Activated CD8-positive, alpha-beta memory T cell treated with anti-CD3 and anti-CD28 coated beads for 36 hours (primary cell): ENCODE measurements at regions not wholly inside any gene's neighbourhood (a gene's known extent, or its start where the extent isn't known, plus 50 kb on each side); places are given as distances from the start of the nearest gene placed in this dataset.

Experiments used
- CTCF ChIA-PET: fragments of 350-600 bp; sonication (Branson Sonifier 250); formaldehyde crosslinking; loops from one replicate; lab custom pipeline; 2021; ENCODE audit warnings: antibody characterized with exemption; lab: Charles Lee
- POLR2A ChIA-PET: fragments of 350-600 bp; sonication (Branson Sonifier 250); formaldehyde crosslinking; loops from one replicate; lab custom pipeline; 2021; ENCODE audit warnings: antibody characterized with exemption; lab: Charles Lee

GRCh38 chr4:107269175-107269574 lies 233.1 kb upstream of the DKK2 start:
- CTCF ChIA-PET = no interaction called here
- POLR2A ChIA-PET = no interaction called here

- CTCF ChIA-PET = no interaction called here
- POLR2A ChIA-PET = no interaction called here
Observed at GRCh38 chr4:107265859-107266258, 229.7 kb upstream of the DKK2 start.

- POLR2A ChIA-PET = no interaction called here
- CTCF ChIA-PET = no interaction called here
Observed at GRCh38 chr4:107261241-107261874, 225.2 kb upstream of the DKK2 start.

GRCh38 chr4:107258359-107258758 lies 222.2 kb upstream of the DKK2 start:
- ChIA-PET CTCF (no interaction called here), POLR2A (no interaction called here)

GRCh38 chr4:107255596-107255995 lies 219.5 kb upstream of the DKK2 start:
- ChIA-PET CTCF (no interaction called here), POLR2A (no interaction called here)

GRCh38 chr4:107255114-107255513 lies 219.0 kb upstream of the DKK2 start:
- CTCF ChIA-PET = no interaction called here
- POLR2A ChIA-PET = no interaction called here

- ChIA-PET POLR2A (no interaction called here), CTCF (no interaction called here)
Observed at GRCh38 chr4:107253579-107254068, 217.5 kb upstream of the DKK2 start.

- CTCF ChIA-PET = no interaction called here
- POLR2A ChIA-PET = no interaction called here
Observed at GRCh38 chr4:107253090-107253489, 217.0 kb upstream of the DKK2 start.

GRCh38 chr4:107252571-107252970 lies 216.5 kb upstream of the DKK2 start:
- ChIA-PET CTCF (no interaction called here), POLR2A (no interaction called here)

- ChIA-PET POLR2A (no interaction called here), CTCF (no interaction called here)
Observed at GRCh38 chr4:107248571-107248970, 212.5 kb upstream of the DKK2 start.

GRCh38 chr4:107247738-107248137 lies 211.6 kb upstream of the DKK2 start:
- CTCF ChIA-PET = no interaction called here
- POLR2A ChIA-PET = no interaction called here

GRCh38 chr4:107246761-107247160 lies 210.6 kb upstream of the DKK2 start:
- CTCF ChIA-PET = no interaction called here
- POLR2A ChIA-PET = no interaction called here

- ChIA-PET CTCF (no interaction called here), POLR2A (no interaction called here)
Observed at GRCh38 chr4:107243141-107243781, 207.1 kb upstream of the DKK2 start.

- POLR2A ChIA-PET = no interaction called here
Observed at GRCh38 chr4:107220976-107221375, 184.9 kb upstream of the DKK2 start.

GRCh38 chr4:107219681-107220080 lies 183.6 kb upstream of the DKK2 start:
- ChIA-PET POLR2A (no interaction called here), CTCF (no interaction called here)

More at GRCh38 chr4:107220976-107221375, 184.9 kb upstream of the DKK2 start:
- CTCF ChIA-PET = no interaction called here

GRCh38 chr4:107216379-107216778 lies 180.3 kb upstream of the DKK2 start:
- CTCF ChIA-PET = no interaction called here

GRCh38 chr4:107215222-107215621 lies 179.1 kb upstream of the DKK2 start:
- ChIA-PET CTCF (no interaction called here), POLR2A (no interaction called here)

More at GRCh38 chr4:107216379-107216778, 180.3 kb upstream of the DKK2 start:
- POLR2A ChIA-PET = no interaction called here

GRCh38 chr4:107213880-107214279 lies 177.8 kb upstream of the DKK2 start:
- ChIA-PET CTCF (no interaction called here), POLR2A (no interaction called here)

GRCh38 chr4:107213410-107213809 lies 177.3 kb upstream of the DKK2 start:
- ChIA-PET POLR2A (no interaction called here), CTCF (no interaction called here)

GRCh38 chr4:107212565-107212964 lies 176.5 kb upstream of the DKK2 start:
- ChIA-PET CTCF (no interaction called here), POLR2A (no interaction called here)

GRCh38 chr4:107210450-107211239 lies 174.5 kb upstream of the DKK2 start:
- CTCF ChIA-PET = no interaction called here
- POLR2A ChIA-PET = no interaction called here
